ENCODE measurements at regions not wholly inside any gene's neighbourhood (a gene's known extent, or its start where the extent isn't known, plus 50 kb on each side); places are given as distances from the start of the nearest gene placed in this dataset.

- no peaks in the 10 kb centered on the region for H3K79me2 ChIP-seq (ENCODE audit: insufficient read depth)
- TF ChIP-seq, protein P1, sequence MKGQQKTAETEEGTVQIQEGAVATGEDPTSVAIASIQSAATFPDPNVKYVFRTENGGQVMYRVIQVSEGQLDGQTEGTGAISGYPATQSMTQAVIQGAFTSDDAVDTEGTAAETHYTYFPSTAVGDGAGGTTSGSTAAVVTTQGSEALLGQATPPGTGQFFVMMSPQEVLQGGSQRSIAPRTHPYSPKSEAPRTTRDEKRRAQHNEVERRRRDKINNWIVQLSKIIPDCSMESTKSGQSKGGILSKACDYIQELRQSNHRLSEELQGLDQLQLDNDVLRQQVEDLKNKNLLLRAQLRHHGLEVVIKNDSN (IDR thresholded peaks at IDR 0.05; ENCODE audit: borderline replicate concordance, low read depth), result no peak
- TF ChIP-seq USF2 (IDR thresholded peaks at IDR 0.05; ENCODE audit: borderline replicate concordance, low read depth, low read length), result no peak
- no peak for DNase-seq
- no peaks in the 10 kb centered on the region for H3K9me3 ChIP-seq
- no peak overlapping the region for H3K9ac ChIP-seq
- CTCF ChIA-PET, result no interaction called here
- H3K4me2 ChIP-seq, result no peak overlapping the region
- no peak overlapping the region for H3K4me3 ChIP-seq (ENCODE audit: low read depth in 2 of 2, low read length in 1 of 2)
- POLR2A ChIA-PET, result no interaction called here
- no peaks in the 10 kb centered on the region for H3K36me3 ChIP-seq (replicated peaks in 1 of 2; ENCODE audit: control insufficient read depth in 1 of 2, insufficient read depth in 2 of 2, low read length in 1 of 2)
- H2AFZ ChIP-seq (ENCODE audit: low read depth), result no peak overlapping the region
- no peaks in the 10 kb centered on the region for H3K27me3 ChIP-seq (ENCODE audit: insufficient read depth)
- no peaks in the 10 kb centered on the region for H3F3A ChIP-seq (replicated peaks; ENCODE audit: insufficient read depth)
- WGBS (ENCODE audit: low lambda C conversion rate), result 37% methylated on average over 6 of the region's 7 CpGs
- no peaks in the 10 kb centered on the region; a peak in 1 of 4 replicates for H3K4me1 ChIP-seq (ENCODE audit: control insufficient read depth in 1 of 2, insufficient read depth in 2 of 2, low read depth in 1 of 2, low read length in 1 of 2)
- no peak overlapping the region for H3K27ac ChIP-seq (ENCODE audit: low read depth in 2 of 2, low read length in 1 of 2)
- H3K9me2 ChIP-seq, result no peaks in the 10 kb centered on the region
- H4K20me1 ChIP-seq (ENCODE audit: insufficient read depth), result no peaks in the 10 kb centered on the region
Measured at GRCh38 chr16:55222486-55222885, 101.5 kb upstream of the IRX6 start.

DNA sequence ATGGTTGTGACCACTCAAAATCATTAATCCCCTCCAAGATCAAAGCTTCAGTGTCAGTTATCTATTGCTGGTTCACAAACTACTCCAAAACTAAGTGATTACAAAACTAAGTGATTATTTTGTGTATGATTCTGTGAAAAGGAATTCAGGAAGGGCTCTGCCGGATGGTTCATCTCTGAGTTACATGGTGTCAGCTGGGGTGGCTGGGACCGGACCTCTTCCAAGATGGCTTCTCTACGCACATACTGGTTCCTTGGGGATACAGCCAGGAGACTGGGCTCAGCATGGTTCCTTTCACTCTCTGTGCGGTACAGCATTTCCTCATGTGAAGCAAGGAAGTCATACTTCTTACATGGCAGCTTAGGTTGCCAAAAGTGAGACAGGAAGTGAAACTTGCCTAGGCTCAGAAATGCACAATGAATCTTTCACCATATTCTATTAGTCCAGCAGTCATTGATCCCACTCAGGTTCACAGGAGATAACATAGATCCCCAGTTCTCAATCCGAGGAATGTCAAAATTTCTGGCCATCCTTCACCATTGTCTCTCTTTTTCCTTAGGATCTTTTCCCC lies 97.9 kb upstream of the IRX6 start:
- POLR2A ChIA-PET, result no interaction called here
- no peak overlapping the region for H2AFZ ChIP-seq (ENCODE audit: low read depth)
- H4K20me1 ChIP-seq (ENCODE audit: insufficient read depth), result no peaks in the 10 kb centered on the region
- H3K27me3 ChIP-seq (ENCODE audit: insufficient read depth), result no peaks in the 10 kb centered on the region
- H3K79me2 ChIP-seq (ENCODE audit: insufficient read depth), result no peaks in the 10 kb centered on the region
- no peak overlapping the region for H3K4me2 ChIP-seq
- H3K9ac ChIP-seq, result no peak overlapping the region
- H3K36me3 ChIP-seq (replicated peaks in 1 of 2; ENCODE audit: control insufficient read depth in 1 of 2, insufficient read depth in 2 of 2, low read length in 1 of 2), result no peaks in the 10 kb centered on the region
- 42% methylated on average over 5 of the region's 5 CpGs for WGBS (ENCODE audit: low lambda C conversion rate)
- no peaks in the 10 kb centered on the region for H3K9me2 ChIP-seq
- H3K27ac ChIP-seq (ENCODE audit: low read depth in 2 of 2, low read length in 1 of 2), result no peak overlapping the region
- no peaks in the 10 kb centered on the region for H3K9me3 ChIP-seq
- no peak for DNase-seq
- CTCF ChIA-PET, result no interaction called here
- H3F3A ChIP-seq (replicated peaks; ENCODE audit: insufficient read depth), result no peaks in the 10 kb centered on the region
- no peak overlapping the region for H3K4me3 ChIP-seq (ENCODE audit: low read depth in 2 of 2, low read length in 1 of 2)
- TF ChIP-seq FOXJ3 (CRISPR knock-in tag; IDR thresholded peaks at IDR 0.05), result no peak
- TF ChIP-seq, protein P2, sequence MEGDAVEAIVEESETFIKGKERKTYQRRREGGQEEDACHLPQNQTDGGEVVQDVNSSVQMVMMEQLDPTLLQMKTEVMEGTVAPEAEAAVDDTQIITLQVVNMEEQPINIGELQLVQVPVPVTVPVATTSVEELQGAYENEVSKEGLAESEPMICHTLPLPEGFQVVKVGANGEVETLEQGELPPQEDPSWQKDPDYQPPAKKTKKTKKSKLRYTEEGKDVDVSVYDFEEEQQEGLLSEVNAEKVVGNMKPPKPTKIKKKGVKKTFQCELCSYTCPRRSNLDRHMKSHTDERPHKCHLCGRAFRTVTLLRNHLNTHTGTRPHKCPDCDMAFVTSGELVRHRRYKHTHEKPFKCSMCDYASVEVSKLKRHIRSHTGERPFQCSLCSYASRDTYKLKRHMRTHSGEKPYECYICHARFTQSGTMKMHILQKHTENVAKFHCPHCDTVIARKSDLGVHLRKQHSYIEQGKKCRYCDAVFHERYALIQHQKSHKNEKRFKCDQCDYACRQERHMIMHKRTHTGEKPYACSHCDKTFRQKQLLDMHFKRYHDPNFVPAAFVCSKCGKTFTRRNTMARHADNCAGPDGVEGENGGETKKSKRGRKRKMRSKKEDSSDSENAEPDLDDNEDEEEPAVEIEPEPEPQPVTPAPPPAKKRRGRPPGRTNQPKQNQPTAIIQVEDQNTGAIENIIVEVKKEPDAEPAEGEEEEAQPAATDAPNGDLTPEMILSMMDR (IDR thresholded peaks at IDR 0.05), result no peak
- TF ChIP-seq NFIC (IDR thresholded peaks at IDR 0.05; ENCODE audit: borderline replicate concordance), result no peak
- TF ChIP-seq TAF1 (IDR thresholded peaks at IDR 0.05; ENCODE audit: borderline replicate concordance, low read depth, low read length), result no peak
- no peaks in the 10 kb centered on the region; a peak in 1 of 4 replicates for H3K4me1 ChIP-seq (ENCODE audit: control insufficient read depth in 1 of 2, insufficient read depth in 2 of 2, low read depth in 1 of 2, low read length in 1 of 2)

DNA sequence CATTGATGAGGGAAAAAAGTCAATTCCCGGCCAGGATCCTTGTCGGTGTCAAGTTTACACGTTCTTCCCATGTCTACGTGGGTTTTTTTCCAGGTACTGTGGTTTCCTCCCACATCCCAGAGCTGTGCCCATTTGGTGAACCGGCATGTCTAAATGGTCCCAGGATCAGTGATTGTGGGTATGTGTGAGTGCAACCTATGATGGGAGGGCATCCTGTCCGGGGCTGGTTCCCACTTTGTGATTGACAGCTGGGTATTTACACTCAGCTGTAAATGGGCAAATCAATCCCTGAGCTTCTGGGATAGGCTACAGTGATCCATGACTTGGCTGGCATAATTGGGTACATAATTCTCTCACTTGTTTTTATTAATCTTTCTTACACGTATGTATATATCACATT lies 91.2 kb upstream of the IRX6 start:
- ChIA-PET CTCF (interaction anchor here (1.0 kb wide), 2 partner anchors 8 to 52 kb away, joined by 3 read pairs; no protein-coding TSS in a partner anchor), POLR2A (no interaction called here)
- Histone ChIP-seq H3K9ac (no peak overlapping the region), H3K9me2 (no peaks in the 10 kb centered on the region), H4K20me1 (ENCODE audit: insufficient read depth) (no peaks in the 10 kb centered on the region), H3F3A (replicated peaks; ENCODE audit: insufficient read depth) (no peaks in the 10 kb centered on the region), H3K4me1 (ENCODE audit: control insufficient read depth in 1 of 2, insufficient read depth in 2 of 2, low read depth in 1 of 2, low read length in 1 of 2) (no peaks in the 10 kb centered on the region; a peak in 1 of 4 replicates), H3K4me3 (ENCODE audit: low read depth in 2 of 2, low read length in 1 of 2) (no peak overlapping the region), H3K27ac (ENCODE audit: low read depth in 2 of 2, low read length in 1 of 2) (no peak overlapping the region), H3K27me3 (ENCODE audit: insufficient read depth) (no peaks in the 10 kb centered on the region), H3K79me2 (ENCODE audit: insufficient read depth) (no peaks in the 10 kb centered on the region), H3K36me3 (replicated peaks in 1 of 2; ENCODE audit: control insufficient read depth in 1 of 2, insufficient read depth in 2 of 2, low read length in 1 of 2) (no peaks in the 10 kb centered on the region), H3K4me2 (no peak overlapping the region), H2AFZ (ENCODE audit: low read depth) (no peak overlapping the region), H3K9me3 (no peaks in the 10 kb centered on the region)
- 47% methylated on average over 7 of the region's 7 CpGs for WGBS (ENCODE audit: low lambda C conversion rate)
- TF ChIP-seq NFIC (IDR thresholded peaks at IDR 0.05; ENCODE audit: borderline replicate concordance) (no peak), ZBTB33 (IDR thresholded peaks at IDR 0.05; ENCODE audit: borderline replicate concordance, low read depth) (no peak), TAF1 (IDR thresholded peaks at IDR 0.05; ENCODE audit: borderline replicate concordance, low read depth, low read length) (no peak), JUND (IDR thresholded peaks at IDR 0.05) (no peak), MEF2A (IDR thresholded peaks at IDR 0.05; ENCODE audit: borderline replicate concordance, low read depth) (no peak), RXRA (IDR thresholded peaks at IDR 0.05; ENCODE audit: borderline replicate concordance, low read depth) (no peak), MXI1 (IDR thresholded peaks at IDR 0.05; ENCODE audit: low read depth, low read length) (no peak)
- DNase-seq, result no peak

All from SK-N-SH (cell line).